ENCODE measurements at regions not wholly inside any gene's neighbourhood (a gene's known extent, or its start where the extent isn't known, plus 50 kb on each side); places are given as distances from the start of the nearest gene placed in this dataset.

DNA sequence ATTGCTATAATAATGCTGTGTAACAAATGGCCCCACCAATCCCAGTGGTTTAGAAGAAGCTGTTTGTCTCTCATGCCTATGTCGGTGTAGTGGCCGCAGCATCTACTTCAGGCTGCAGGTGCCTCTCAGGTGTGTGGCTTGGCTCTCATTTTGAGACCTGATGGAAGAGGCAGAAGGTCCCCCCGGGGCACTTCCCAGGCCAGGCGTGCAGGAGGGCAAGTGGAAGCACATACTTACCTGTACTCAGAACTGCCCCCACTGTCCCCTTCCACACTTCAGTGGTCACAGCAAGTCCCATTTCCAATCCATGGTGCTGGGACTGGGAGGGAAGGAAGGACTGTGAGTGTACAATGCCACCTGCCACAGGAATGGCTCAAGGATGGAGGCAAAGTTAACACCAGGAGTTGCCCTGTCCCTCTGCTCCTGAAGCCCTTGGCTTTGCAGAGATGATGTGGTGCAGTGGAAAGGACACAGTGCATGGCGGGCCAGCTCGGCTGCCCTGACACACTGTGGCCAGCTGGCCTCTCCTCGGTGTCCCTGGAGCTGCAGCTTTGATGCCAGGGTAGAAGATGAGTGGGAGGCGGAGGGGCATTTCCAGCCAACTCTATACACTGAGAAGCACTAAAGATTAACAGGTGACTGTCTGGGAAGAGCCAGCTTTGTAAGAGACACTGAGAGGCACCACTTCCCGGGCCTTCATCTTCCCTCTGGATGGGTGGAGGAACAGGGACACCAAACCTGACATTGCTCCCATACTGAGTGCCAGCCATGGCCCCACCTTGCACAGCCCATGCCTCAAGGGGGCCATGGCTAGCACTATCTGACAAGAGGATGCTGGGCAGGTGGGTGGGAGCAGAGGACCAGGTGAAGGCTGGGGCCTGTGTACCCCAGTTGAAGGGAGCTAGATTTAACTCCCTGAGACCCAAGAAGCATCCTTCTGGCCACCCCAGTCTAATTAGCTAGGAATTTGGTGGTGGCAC lies 105.9 kb downstream of the METRNL start:
- H3K9me3 ChIP-seq (ENCODE audit: control extremely low read depth in 1 of 3, control insufficient read depth in 2 of 3, insufficient read depth in 1 of 3, low read length in 2 of 3), result peaks cover 0 to 8% (median 0%) of the 10 kb centered on the region in 3 donors
- H3K79me2 ChIP-seq (ENCODE audit: control insufficient read depth, insufficient read depth, low read length), result no peaks in the 10 kb centered on the region
- Mint-ChIP-seq H3K27me3 (peaks cover 14% of the 10 kb centered on the region), H3K9me3 (ENCODE audit: insufficient read depth) (no peaks in the 10 kb centered on the region), H3K4me1 (no peaks in the 10 kb centered on the region), H3K4me3 (no peak overlapping the region), H3K27ac (no peak overlapping the region)
- H2AFZ ChIP-seq (ENCODE audit: insufficient read depth, low read depth, low read length, poor library complexity, severe bottlenecking), result no peak overlapping the region
- peaks cover 0 to 4% (median 0%) of the 10 kb centered on the region in 4 experiments for H3K27me3 ChIP-seq (replicated peaks in 1 of 4; ENCODE audit: control extremely low read depth in 1 of 4, control insufficient read depth in 3 of 4, insufficient read depth in 4 of 4, low read length in 3 of 4)
- H3K4me3 ChIP-seq (ENCODE audit: control extremely low read depth in 1 of 5, extremely low read depth in 1 of 5, insufficient read depth in 1 of 5, low read depth in 2 of 5, low read length in 4 of 5), result no peak overlapping the region
- intact Hi-C loops (cut with micrococcal nuclease), result no loop called here
- no peaks in the 10 kb centered on the region for H3K36me3 ChIP-seq (replicated peaks in 1 of 2; ENCODE audit: control extremely low read depth in 1 of 2, control insufficient read depth in 1 of 2, extremely low read depth in 1 of 2, insufficient read depth in 2 of 2, low read length in 1 of 2)
- H3K27ac ChIP-seq (ENCODE audit: low read length in 2 of 2), result no peak overlapping the region
- TF ChIP-seq, protein P1, sequence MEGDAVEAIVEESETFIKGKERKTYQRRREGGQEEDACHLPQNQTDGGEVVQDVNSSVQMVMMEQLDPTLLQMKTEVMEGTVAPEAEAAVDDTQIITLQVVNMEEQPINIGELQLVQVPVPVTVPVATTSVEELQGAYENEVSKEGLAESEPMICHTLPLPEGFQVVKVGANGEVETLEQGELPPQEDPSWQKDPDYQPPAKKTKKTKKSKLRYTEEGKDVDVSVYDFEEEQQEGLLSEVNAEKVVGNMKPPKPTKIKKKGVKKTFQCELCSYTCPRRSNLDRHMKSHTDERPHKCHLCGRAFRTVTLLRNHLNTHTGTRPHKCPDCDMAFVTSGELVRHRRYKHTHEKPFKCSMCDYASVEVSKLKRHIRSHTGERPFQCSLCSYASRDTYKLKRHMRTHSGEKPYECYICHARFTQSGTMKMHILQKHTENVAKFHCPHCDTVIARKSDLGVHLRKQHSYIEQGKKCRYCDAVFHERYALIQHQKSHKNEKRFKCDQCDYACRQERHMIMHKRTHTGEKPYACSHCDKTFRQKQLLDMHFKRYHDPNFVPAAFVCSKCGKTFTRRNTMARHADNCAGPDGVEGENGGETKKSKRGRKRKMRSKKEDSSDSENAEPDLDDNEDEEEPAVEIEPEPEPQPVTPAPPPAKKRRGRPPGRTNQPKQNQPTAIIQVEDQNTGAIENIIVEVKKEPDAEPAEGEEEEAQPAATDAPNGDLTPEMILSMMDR (IDR thresholded peaks at IDR 0.05), result no peak
- TF ChIP-seq EZH2 (IDR thresholded peaks at IDR 0.05; ENCODE audit: borderline replicate concordance, insufficient read depth, low read depth, low read length, poor library complexity, severe bottlenecking), result no peak
- ATAC-seq (ENCODE audit: low read depth) (no peak), DNase-seq (no peak)
- ChIA-PET CTCF (no interaction called here), POLR2A (no interaction called here)
- WGBS (ENCODE audit: insufficient coverage), result 98% methylated on average over 7 of the region's 9 CpGs
- H4K20me1 ChIP-seq (ENCODE audit: control insufficient read depth, insufficient read depth, low read length, poor library complexity, severe bottlenecking), result no peaks in the 10 kb centered on the region
- no peaks in the 10 kb centered on the region for H3K4me1 ChIP-seq (ENCODE audit: control insufficient read depth in 2 of 2, insufficient read depth in 2 of 2, low read length in 2 of 2)
- H3K9ac ChIP-seq (ENCODE audit: low read length), result no peak overlapping the region
- no peak overlapping the region for H3K4me2 ChIP-seq (replicated peaks; ENCODE audit: low read depth, low read length, poor library complexity, severe bottlenecking)

DNA sequence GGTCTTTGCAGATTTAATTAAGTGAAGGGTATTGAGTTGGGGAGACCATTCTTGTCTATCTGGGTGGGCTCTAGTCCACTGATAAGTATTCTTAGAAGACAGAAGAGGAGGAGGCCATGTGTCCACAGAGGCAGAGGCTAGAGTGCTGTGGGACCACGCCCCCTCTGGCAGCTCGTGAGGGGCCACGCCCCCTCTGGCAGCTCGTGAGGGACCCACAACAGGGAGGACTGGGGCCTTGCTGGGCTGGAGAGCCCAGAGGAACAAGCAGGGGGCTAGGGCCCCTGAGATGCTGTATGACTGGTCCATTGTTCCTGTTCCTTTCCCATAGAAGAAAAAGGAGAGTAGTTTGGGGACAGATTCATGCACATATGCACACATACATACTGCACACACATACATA lies 106.8 kb downstream of the METRNL start:
- peaks cover 15% of the 10 kb centered on the region for H3K27me3 Mint-ChIP-seq
- no peak overlapping the region for H3K27ac ChIP-seq (ENCODE audit: low read length in 2 of 2)
- peaks cover 0 to 8% (median 0%) of the 10 kb centered on the region in 4 experiments for H3K27me3 ChIP-seq (replicated peaks in 1 of 4; ENCODE audit: control extremely low read depth in 1 of 4, control insufficient read depth in 3 of 4, insufficient read depth in 4 of 4, low read length in 3 of 4)
- no peak overlapping the region for H2AFZ ChIP-seq (ENCODE audit: insufficient read depth, low read depth, low read length, poor library complexity, severe bottlenecking)
- ChIA-PET CTCF (no interaction called here), POLR2A (no interaction called here)
- peak; percentile 17 for DNase-seq
- no peak overlapping the region for H3K4me2 ChIP-seq (replicated peaks; ENCODE audit: low read depth, low read length, poor library complexity, severe bottlenecking)
- TF ChIP-seq, protein P1 (IDR thresholded peaks at IDR 0.05), result no peak
- TF ChIP-seq EZH2 (IDR thresholded peaks at IDR 0.05; ENCODE audit: borderline replicate concordance, insufficient read depth, low read depth, low read length, poor library complexity, severe bottlenecking), result no peak
- H3K4me3 ChIP-seq (ENCODE audit: control extremely low read depth in 1 of 5, extremely low read depth in 1 of 5, insufficient read depth in 1 of 5, low read depth in 2 of 5, low read length in 4 of 5), result no peak overlapping the region
- H3K4me1 Mint-ChIP-seq, result no peaks in the 10 kb centered on the region
- H4K20me1 ChIP-seq (ENCODE audit: control insufficient read depth, insufficient read depth, low read length, poor library complexity, severe bottlenecking), result no peaks in the 10 kb centered on the region
- no peak overlapping the region for H3K27ac Mint-ChIP-seq
- no peaks in the 10 kb centered on the region for H3K9me3 Mint-ChIP-seq (ENCODE audit: insufficient read depth)
- WGBS (ENCODE audit: insufficient coverage), result 27% methylated on average over 4 of the region's 4 CpGs
- no peak overlapping the region for H3K4me3 Mint-ChIP-seq
- no peak overlapping the region for H3K9ac ChIP-seq (ENCODE audit: low read length)
- no peaks in the 10 kb centered on the region for H3K36me3 ChIP-seq (replicated peaks in 1 of 2; ENCODE audit: control extremely low read depth in 1 of 2, control insufficient read depth in 1 of 2, extremely low read depth in 1 of 2, insufficient read depth in 2 of 2, low read length in 1 of 2)
- H3K4me1 ChIP-seq (ENCODE audit: control insufficient read depth in 2 of 2, insufficient read depth in 2 of 2, low read length in 2 of 2), result no peaks in the 10 kb centered on the region
- no peak for ATAC-seq (ENCODE audit: low read depth)
- no peaks in the 10 kb centered on the region for H3K79me2 ChIP-seq (ENCODE audit: control insufficient read depth, insufficient read depth, low read length)
- intact Hi-C loops (cut with micrococcal nuclease), result no loop called here
- H3K9me3 ChIP-seq (ENCODE audit: control extremely low read depth in 1 of 3, control insufficient read depth in 2 of 3, insufficient read depth in 1 of 3, low read length in 2 of 3), result peaks cover 0 to 8% (median 0%) of the 10 kb centered on the region in 3 donors

Measured in B cell (primary cell).